Adipocyte (in vitro differentiated cells): ENCODE measurements at regions not wholly inside any gene's neighbourhood (a gene's known extent, or its start where the extent isn't known, plus 50 kb on each side); places are given as distances from the start of the nearest gene placed in this dataset.

ENCODE experiments used
- DNase-seq: peaks from one replicate; pipeline ENCODE4 v3.0.0-alpha.2; 2015; ENCODE audit warnings: low read depth
- H3K27me3 ChIP-seq: replicated peaks from 2 replicates; pipeline ENCODE4 v1.7.0; 2013; ENCODE audit warnings: mild to moderate bottlenecking, low read length, moderate library complexity; ENCODE audit not compliant: control insufficient read depth, insufficient read depth
- H3K36me3 ChIP-seq: 2 replicates; pipeline ENCODE4 v1.7.0; 2013; ENCODE audit warnings: low read length, mild to moderate bottlenecking, moderate library complexity; ENCODE audit not compliant: control insufficient read depth, insufficient read depth, severe bottlenecking
- H3K4me1 ChIP-seq: 2 replicates; pipeline ENCODE4 v1.7.0; 2013; ENCODE audit warnings: mild to moderate bottlenecking, low read length, moderate library complexity; ENCODE audit not compliant: control insufficient read depth, insufficient read depth
- H3K4me3 ChIP-seq: 2 replicates; pipeline ENCODE4 v1.7.0; 2013; ENCODE audit warnings: mild to moderate bottlenecking, low read length, moderate library complexity
- H3K9ac ChIP-seq: 2 replicates; pipeline ENCODE4 v1.7.0; 2013; ENCODE audit warnings: mild to moderate bottlenecking, low read length, moderate library complexity
- H3K9me3 ChIP-seq: 2 replicates; pipeline ENCODE4 v1.7.0; 2013; ENCODE audit warnings: mild to moderate bottlenecking, low read length, moderate library complexity; ENCODE audit not compliant: control insufficient read depth

GRCh38 chr2:236752096-236752495 is 182.5 kb downstream of the ACKR3 start:
- Histone ChIP-seq H3K4me3 (no peak overlapping the region), H3K4me1 (peaks cover 53% of the 10 kb centered on the region), H3K9ac (no peak overlapping the region), H3K27me3 (no peaks in the 10 kb centered on the region), H3K9me3 (no peaks in the 10 kb centered on the region), H3K36me3 (no peaks in the 10 kb centered on the region)
- no peak for DNase-seq

GRCh38 chr2:236753606-236754270 is 184.1 kb downstream of the ACKR3 start:
- no peak for DNase-seq
- Histone ChIP-seq H3K4me3 (no peak overlapping the region), H3K9ac (no peak overlapping the region), H3K9me3 (no peaks in the 10 kb centered on the region), H3K27me3 (no peaks in the 10 kb centered on the region), H3K4me1 (peaks cover 58% of the 10 kb centered on the region), H3K36me3 (no peaks in the 10 kb centered on the region)

- no peak for DNase-seq
Measured at GRCh38 chr2:236754271-236754944, 184.8 kb downstream of the ACKR3 start.

GRCh38 chr2:236755278-236755840 is 185.7 kb downstream of the ACKR3 start:
- no peak for DNase-seq
- peaks cover 3% of the 10 kb centered on the region for H3K9me3 ChIP-seq

More at GRCh38 chr2:236754271-236754944, 184.8 kb downstream of the ACKR3 start:
- H3K9me3 ChIP-seq, result peaks cover 3% of the 10 kb centered on the region
- no peak overlapping the region for H3K4me3 ChIP-seq
- H3K36me3 ChIP-seq, result no peaks in the 10 kb centered on the region
- peaks cover 55% of the 10 kb centered on the region for H3K4me1 ChIP-seq
- no peak overlapping the region for H3K9ac ChIP-seq
- H3K27me3 ChIP-seq, result no peaks in the 10 kb centered on the region

GRCh38 chr2:236758406-236758805 is 188.8 kb downstream of the ACKR3 start:
- H3K27me3 ChIP-seq, result no peaks in the 10 kb centered on the region
- H3K4me1 ChIP-seq, result peaks cover 41% of the 10 kb centered on the region
- no peak for DNase-seq
- H3K9me3 ChIP-seq, result peaks cover 3% of the 10 kb centered on the region
- peak overlapping the region; percentile 2 for H3K4me3 ChIP-seq
- no peaks in the 10 kb centered on the region for H3K36me3 ChIP-seq
- H3K9ac ChIP-seq, result peak overlapping the region; percentile 43

More at GRCh38 chr2:236755278-236755840, 185.7 kb downstream of the ACKR3 start:
- Histone ChIP-seq H3K27me3 (no peaks in the 10 kb centered on the region), H3K4me1 (peaks cover 50% of the 10 kb centered on the region), H3K4me3 (no peak overlapping the region), H3K9ac (peak overlapping the region; percentile 20), H3K36me3 (no peaks in the 10 kb centered on the region)

- Histone ChIP-seq H3K9me3 (peaks cover 3% of the 10 kb centered on the region), H3K4me3 (no peak overlapping the region), H3K27me3 (no peaks in the 10 kb centered on the region), H3K36me3 (no peaks in the 10 kb centered on the region), H3K9ac (no peak overlapping the region), H3K4me1 (peaks cover 33% of the 10 kb centered on the region)
- DNase-seq, result no peak
Measured at GRCh38 chr2:236760246-236760645, 190.6 kb downstream of the ACKR3 start.

GRCh38 chr2:236761358-236761757 is 191.7 kb downstream of the ACKR3 start:
- Histone ChIP-seq H3K9me3 (peaks cover 3% of the 10 kb centered on the region), H3K27me3 (no peaks in the 10 kb centered on the region), H3K9ac (no peak overlapping the region), H3K36me3 (no peaks in the 10 kb centered on the region), H3K4me3 (no peak overlapping the region), H3K4me1 (peaks cover 22% of the 10 kb centered on the region)
- DNase-seq, result no peak

GRCh38 chr2:236762628-236763027 is 193.0 kb downstream of the ACKR3 start:
- Histone ChIP-seq H3K9ac (no peak overlapping the region), H3K36me3 (no peaks in the 10 kb centered on the region), H3K4me3 (no peak overlapping the region), H3K27me3 (no peaks in the 10 kb centered on the region), H3K4me1 (peaks cover 15% of the 10 kb centered on the region), H3K9me3 (peaks cover 15% of the 10 kb centered on the region)
- DNase-seq, result no peak

- no peak overlapping the region for H3K4me3 ChIP-seq
- peaks cover 15% of the 10 kb centered on the region for H3K9me3 ChIP-seq
- H3K27me3 ChIP-seq, result no peaks in the 10 kb centered on the region
- no peak overlapping the region for H3K9ac ChIP-seq
- H3K4me1 ChIP-seq, result peaks cover 12% of the 10 kb centered on the region
- no peaks in the 10 kb centered on the region for H3K36me3 ChIP-seq
- no peak for DNase-seq
Measured at GRCh38 chr2:236763857-236764256, 194.2 kb downstream of the ACKR3 start.

- Histone ChIP-seq H3K27me3 (no peaks in the 10 kb centered on the region), H3K4me1 (peaks cover 18% of the 10 kb centered on the region), H3K9me3 (peaks cover 12% of the 10 kb centered on the region), H3K4me3 (no peak overlapping the region), H3K9ac (no peak overlapping the region), H3K36me3 (no peaks in the 10 kb centered on the region)
- no peak for DNase-seq
Measured at GRCh38 chr2:236764716-236765115, 195.1 kb downstream of the ACKR3 start.

GRCh38 chr2:236765478-236765877 is 195.9 kb downstream of the ACKR3 start:
- Histone ChIP-seq H3K27me3 (no peaks in the 10 kb centered on the region), H3K4me3 (no peak overlapping the region), H3K36me3 (no peaks in the 10 kb centered on the region), H3K4me1 (peaks cover 25% of the 10 kb centered on the region), H3K9ac (no peak overlapping the region), H3K9me3 (peaks cover 12% of the 10 kb centered on the region)
- no peak for DNase-seq
